PC-9 (cell line): ENCODE measurements at regions not wholly inside any gene's neighbourhood (a gene's known extent, or its start where the extent isn't known, plus 50 kb on each side); places are given as distances from the start of the nearest gene placed in this dataset.

Source experiments
- EZH2 ChIP-seq: fragments of 200-600 bp; sonication (generic); IDR thresholded peaks from 2 replicates; pipeline ENCODE4 v1.8.0; 2017; ENCODE audit warnings: antibody characterized with exemption, low read depth
- TF ChIP-seq, protein P1 (sequence below): fragments of 200-600 bp; sonication (generic); conservative IDR thresholded peaks from 2 replicates; pipeline ENCODE4 v1.6.1; 2017; ENCODE audit warnings: mixed run types, antibody characterized with exemption, mild to moderate bottlenecking, moderate library complexity

DNA sequence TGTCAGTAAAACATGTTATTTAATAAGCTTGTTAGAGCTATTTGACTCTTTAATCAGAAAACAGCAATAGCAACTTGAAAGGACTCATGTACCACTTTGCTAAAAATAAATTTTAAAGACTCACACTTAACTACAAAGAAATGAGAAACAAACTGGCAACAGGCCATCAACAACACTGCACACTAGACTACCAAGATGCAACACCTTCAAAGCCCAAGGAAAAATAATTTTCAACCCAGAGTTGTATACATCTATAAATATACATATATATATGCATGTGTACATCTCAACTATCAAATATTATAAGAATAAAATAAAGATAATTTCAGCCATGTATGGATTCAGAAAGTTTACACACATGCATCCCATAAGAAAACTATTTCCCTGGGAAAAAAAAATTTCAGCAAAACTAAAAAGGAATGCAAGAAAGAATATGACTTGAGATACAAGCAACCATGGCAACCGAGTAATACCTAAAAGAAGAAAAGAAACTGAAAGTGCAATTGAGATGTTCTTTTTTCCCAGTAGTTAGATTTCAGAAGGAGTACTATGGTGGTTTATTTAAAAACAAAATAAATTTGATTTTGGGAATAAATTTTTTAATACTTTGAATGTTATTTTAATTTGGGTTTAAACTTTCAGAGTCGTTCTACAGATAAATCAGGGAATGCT, 303.8 kb downstream of the UBE3D start:
- TF ChIP-seq, protein P1, sequence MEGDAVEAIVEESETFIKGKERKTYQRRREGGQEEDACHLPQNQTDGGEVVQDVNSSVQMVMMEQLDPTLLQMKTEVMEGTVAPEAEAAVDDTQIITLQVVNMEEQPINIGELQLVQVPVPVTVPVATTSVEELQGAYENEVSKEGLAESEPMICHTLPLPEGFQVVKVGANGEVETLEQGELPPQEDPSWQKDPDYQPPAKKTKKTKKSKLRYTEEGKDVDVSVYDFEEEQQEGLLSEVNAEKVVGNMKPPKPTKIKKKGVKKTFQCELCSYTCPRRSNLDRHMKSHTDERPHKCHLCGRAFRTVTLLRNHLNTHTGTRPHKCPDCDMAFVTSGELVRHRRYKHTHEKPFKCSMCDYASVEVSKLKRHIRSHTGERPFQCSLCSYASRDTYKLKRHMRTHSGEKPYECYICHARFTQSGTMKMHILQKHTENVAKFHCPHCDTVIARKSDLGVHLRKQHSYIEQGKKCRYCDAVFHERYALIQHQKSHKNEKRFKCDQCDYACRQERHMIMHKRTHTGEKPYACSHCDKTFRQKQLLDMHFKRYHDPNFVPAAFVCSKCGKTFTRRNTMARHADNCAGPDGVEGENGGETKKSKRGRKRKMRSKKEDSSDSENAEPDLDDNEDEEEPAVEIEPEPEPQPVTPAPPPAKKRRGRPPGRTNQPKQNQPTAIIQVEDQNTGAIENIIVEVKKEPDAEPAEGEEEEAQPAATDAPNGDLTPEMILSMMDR: no peak
- no peak for TF ChIP-seq EZH2
